Mucosa of rectum (tissue), 2 donors: ENCODE measurements at regions not wholly inside any gene's neighbourhood (a gene's known extent, or its start where the extent isn't known, plus 50 kb on each side); places are given as distances from the start of the nearest gene placed in this dataset.

Source experiments
- H3K27ac ChIP-seq, 2 donors: one replicate each; pipeline ENCODE4 v1.7.0; 2013; ENCODE audit warnings: inconsistent platforms in 2 of 2, low read depth in 2 of 2, low read length in 2 of 2
- H3K27me3 ChIP-seq, 2 donors: one replicate each; pipeline ENCODE4 v1.7.0; 2013; ENCODE audit warnings: low read length in 2 of 2; ENCODE audit not compliant: control insufficient read depth in 2 of 2, insufficient read depth in 2 of 2
- H3K36me3 ChIP-seq, 2 donors: one replicate each; pipeline ENCODE4 v1.7.0; 2013; ENCODE audit warnings: low read length in 2 of 2; ENCODE audit not compliant: control insufficient read depth in 2 of 2, insufficient read depth in 2 of 2
- H3K4me1 ChIP-seq, 2 donors: one replicate each; pipeline ENCODE4 v1.7.0; 2013; ENCODE audit warnings: low read length in 2 of 2, mild to moderate bottlenecking in 1 of 2; ENCODE audit not compliant: control insufficient read depth in 2 of 2, insufficient read depth in 2 of 2
- H3K4me3 ChIP-seq, 2 donors: one replicate each; pipeline ENCODE4 v1.7.0; 2013; ENCODE audit warnings: low read length in 2 of 2
- H3K9ac ChIP-seq, 2 donors: one replicate each; pipeline ENCODE4 v1.7.0; 2013; ENCODE audit warnings: low read length in 2 of 2, low read depth in 1 of 2, mild to moderate bottlenecking in 1 of 2
- H3K9me3 ChIP-seq, 2 donors: one replicate each; pipeline ENCODE4 v1.7.0; 2013; ENCODE audit warnings: low read length in 2 of 2; ENCODE audit not compliant: control insufficient read depth in 2 of 2
- donor health status: healthy.
- donor health status: Normal muscosa, but diverticular disease.

- H3K4me1 ChIP-seq, result no peaks in the 10 kb centered on the region
- H3K36me3 ChIP-seq, result no peaks in the 10 kb centered on the region
- H3K27me3 ChIP-seq, result no peaks in the 10 kb centered on the region
- no peaks in the 10 kb centered on the region for H3K9me3 ChIP-seq
- H3K4me3 ChIP-seq, result no peak overlapping the region
- H3K9ac ChIP-seq, result no peak overlapping the region
- H3K27ac ChIP-seq, result no peak overlapping the region
These were observed 159.1 kb upstream of the MAFB start for GRCh38 chr20:40848096-40848495.

DNA sequence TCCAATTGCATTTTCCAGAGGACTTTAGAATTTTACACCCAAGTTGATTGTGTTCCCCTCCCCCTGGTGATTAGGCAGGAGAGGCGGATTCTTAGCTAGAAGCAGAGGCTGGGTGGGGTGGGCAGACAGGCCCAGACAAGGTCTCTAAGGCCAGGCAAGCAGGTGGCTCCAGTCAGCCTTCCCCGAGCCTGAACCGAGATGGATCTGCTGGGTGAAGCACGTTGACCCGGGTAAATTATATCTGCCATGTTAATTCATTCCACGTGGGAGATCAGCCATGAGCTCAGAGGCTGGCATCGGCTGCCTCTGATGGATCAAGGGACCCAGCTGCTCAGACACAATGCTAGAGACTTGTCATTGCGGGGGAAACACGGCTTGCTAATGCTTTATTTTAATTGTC, 159.5 kb upstream of the MAFB start:
- H3K27me3 ChIP-seq, result no peaks in the 10 kb centered on the region
- no peak overlapping the region for H3K9ac ChIP-seq
- no peaks in the 10 kb centered on the region for H3K9me3 ChIP-seq
- H3K27ac ChIP-seq, result no peak overlapping the region
- H3K4me3 ChIP-seq, result no peak overlapping the region
- no peaks in the 10 kb centered on the region for H3K36me3 ChIP-seq
- H3K4me1 ChIP-seq, result no peaks in the 10 kb centered on the region

GRCh38 chr20:40849456-40849855, 160.4 kb upstream of the MAFB start:
- Histone ChIP-seq H3K27me3 (no peaks in the 10 kb centered on the region), H3K9me3 (no peaks in the 10 kb centered on the region), H3K27ac (no peak overlapping the region), H3K9ac (no peak overlapping the region), H3K4me1 (no peaks in the 10 kb centered on the region), H3K4me3 (no peak overlapping the region), H3K36me3 (no peaks in the 10 kb centered on the region)

DNA sequence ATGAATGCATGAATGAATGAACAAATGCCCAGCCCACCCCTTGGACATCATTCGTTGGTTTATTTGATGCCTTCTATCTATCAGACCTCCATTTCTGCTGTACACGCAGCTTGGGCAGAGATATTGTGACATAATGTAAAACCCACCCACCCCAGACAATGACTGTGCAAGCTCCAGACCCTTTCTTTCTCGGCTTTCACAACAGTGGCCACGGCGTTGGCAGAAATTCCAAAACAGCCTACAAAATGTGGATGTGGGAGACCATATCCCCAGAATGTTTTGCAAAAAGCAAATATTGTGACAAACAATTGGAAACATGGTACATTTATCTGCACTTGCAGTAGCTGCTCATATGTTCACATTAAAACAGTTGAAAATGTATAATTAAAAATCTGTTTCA, 162.0 kb upstream of the MAFB start:
- no peaks in the 10 kb centered on the region for H3K4me1 ChIP-seq
- H3K9ac ChIP-seq, result no peak overlapping the region
- no peak overlapping the region for H3K4me3 ChIP-seq
- no peak overlapping the region for H3K27ac ChIP-seq
- H3K36me3 ChIP-seq, result no peaks in the 10 kb centered on the region
- H3K9me3 ChIP-seq, result no peaks in the 10 kb centered on the region
- H3K27me3 ChIP-seq, result no peaks in the 10 kb centered on the region

DNA sequence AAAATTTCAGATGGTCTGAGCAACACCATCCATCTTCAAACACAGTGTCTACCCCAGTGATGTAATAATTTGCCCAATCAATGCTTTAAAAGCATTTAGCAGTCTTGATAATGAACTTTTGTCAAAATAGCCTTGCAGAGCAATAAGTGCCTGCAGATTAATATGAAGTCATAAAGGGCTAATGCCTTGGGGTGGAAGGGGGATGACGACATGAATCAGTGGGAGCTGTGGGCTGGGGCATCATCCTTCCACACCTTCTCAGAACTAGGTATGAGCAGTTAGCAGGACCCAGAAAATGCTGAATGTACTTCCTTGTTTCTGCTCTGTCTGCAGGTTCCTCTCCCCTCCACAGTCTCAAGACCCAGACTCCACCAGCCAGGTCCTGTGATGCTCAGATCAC, 166.2 kb upstream of the MAFB start:
- no peaks in the 10 kb centered on the region for H3K27me3 ChIP-seq
- H3K36me3 ChIP-seq, result no peaks in the 10 kb centered on the region
- no peaks in the 10 kb centered on the region for H3K4me1 ChIP-seq
- H3K27ac ChIP-seq, result no peak overlapping the region
- no peak overlapping the region for H3K9ac ChIP-seq
- no peak overlapping the region for H3K4me3 ChIP-seq
- H3K9me3 ChIP-seq, result no peaks in the 10 kb centered on the region

GRCh38 chr20:40856653-40857052, 167.6 kb upstream of the MAFB start:
- no peak overlapping the region for H3K9ac ChIP-seq
- no peaks in the 10 kb centered on the region for H3K4me1 ChIP-seq
- no peaks in the 10 kb centered on the region for H3K36me3 ChIP-seq
- no peaks in the 10 kb centered on the region for H3K9me3 ChIP-seq
- no peak overlapping the region for H3K27ac ChIP-seq
- no peak overlapping the region for H3K4me3 ChIP-seq
- H3K27me3 ChIP-seq, result no peaks in the 10 kb centered on the region

- H3K9ac ChIP-seq, result no peak overlapping the region
- no peak overlapping the region for H3K27ac ChIP-seq
- H3K9me3 ChIP-seq, result no peaks in the 10 kb centered on the region
- no peaks in the 10 kb centered on the region for H3K36me3 ChIP-seq
- no peaks in the 10 kb centered on the region for H3K4me1 ChIP-seq
- no peak overlapping the region for H3K4me3 ChIP-seq
- no peaks in the 10 kb centered on the region for H3K27me3 ChIP-seq
These were observed 168.1 kb upstream of the TOP1 start for GRCh38 chr20:40860487-40860902.

- H3K27ac ChIP-seq, result no peak overlapping the region
- H3K27me3 ChIP-seq, result no peaks in the 10 kb centered on the region
- no peaks in the 10 kb centered on the region for H3K36me3 ChIP-seq
- H3K4me3 ChIP-seq, result no peak overlapping the region
- no peaks in the 10 kb centered on the region for H3K9me3 ChIP-seq
- no peaks in the 10 kb centered on the region for H3K4me1 ChIP-seq
- no peak overlapping the region for H3K9ac ChIP-seq
These were observed 167.1 kb upstream of the TOP1 start for GRCh38 chr20:40861427-40862008.

- no peaks in the 10 kb centered on the region for H3K9me3 ChIP-seq
- H3K9ac ChIP-seq, result no peak overlapping the region
- H3K36me3 ChIP-seq, result no peaks in the 10 kb centered on the region
- H3K4me3 ChIP-seq, result no peak overlapping the region
- no peak overlapping the region for H3K27ac ChIP-seq
- H3K4me1 ChIP-seq, result no peaks in the 10 kb centered on the region
- no peaks in the 10 kb centered on the region for H3K27me3 ChIP-seq
These were observed 165.2 kb upstream of the TOP1 start for GRCh38 chr20:40863355-40863919.

GRCh38 chr20:40864470-40864869, 164.2 kb upstream of the TOP1 start:
- Histone ChIP-seq H3K36me3 (no peaks in the 10 kb centered on the region), H3K9me3 (no peaks in the 10 kb centered on the region), H3K4me3 (no peak overlapping the region), H3K9ac (no peak overlapping the region), H3K27ac (no peak overlapping the region), H3K4me1 (no peaks in the 10 kb centered on the region), H3K27me3 (no peaks in the 10 kb centered on the region)

DNA sequence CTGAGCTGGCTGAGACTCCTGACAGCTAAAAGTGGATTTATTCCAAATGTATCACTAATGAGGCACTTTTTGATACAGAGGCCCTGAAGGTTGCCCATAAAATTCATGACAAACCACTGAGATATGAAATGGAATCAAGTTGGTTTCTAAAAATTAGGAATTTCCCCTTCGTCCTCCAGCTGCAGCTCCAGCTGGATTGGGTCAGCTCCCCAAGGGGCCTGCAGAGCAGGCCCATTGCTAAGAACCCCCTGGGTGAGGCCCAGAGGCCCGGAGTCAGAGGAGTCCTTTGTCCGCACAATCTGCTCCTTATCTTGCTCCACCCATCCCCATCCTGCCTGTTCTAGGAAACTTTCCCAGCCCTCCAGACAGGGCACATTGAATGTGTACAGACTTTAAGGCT, 163.5 kb upstream of the TOP1 start:
- Histone ChIP-seq H3K27ac (no peak overlapping the region), H3K4me3 (no peak overlapping the region), H3K9ac (no peak overlapping the region), H3K36me3 (no peaks in the 10 kb centered on the region), H3K27me3 (no peaks in the 10 kb centered on the region), H3K9me3 (no peaks in the 10 kb centered on the region), H3K4me1 (no peaks in the 10 kb centered on the region)
